DND-41 (cell line): ENCODE measurements at regions not wholly inside any gene's neighbourhood (a gene's known extent, or its start where the extent isn't known, plus 50 kb on each side); places are given as distances from the start of the nearest gene placed in this dataset.

Experiments
- CTCF ChIP-seq: IDR thresholded peaks from 2 replicates; pipeline ENCODE4 v1.5.1; 2012; ENCODE audit warnings: borderline replicate concordance, low read length, moderate library complexity, mild to moderate bottlenecking; ENCODE audit not compliant: poor library complexity, severe bottlenecking; ENCODE audit errors: extremely low read depth
- EZH2 ChIP-seq: IDR thresholded peaks from 3 replicates; pipeline ENCODE4 v1.6.1; 2012; ENCODE audit warnings: borderline replicate concordance, low read depth, mild to moderate bottlenecking, moderate library complexity, low read length, inconsistent platforms; ENCODE audit not compliant: severe bottlenecking

- TF ChIP-seq CTCF = no peak
- TF ChIP-seq EZH2 = no peak
Observed at GRCh38 chr1:29444081-29444715, 207.9 kb downstream of the PTPRU start.
